Endodermal cell (in vitro differentiated cells): ENCODE measurements at regions not wholly inside any gene's neighbourhood (a gene's known extent, or its start where the extent isn't known, plus 50 kb on each side); places are given as distances from the start of the nearest gene placed in this dataset.

Experiments
- DNase-seq: peaks from one replicate; pipeline ENCODE4 v3.0.0-alpha.2; 2017
- H3K27ac ChIP-seq: 2 replicates; pipeline ENCODE4 v1.5.1; 2013; ENCODE audit warnings: mild to moderate bottlenecking, low read depth, low read length, moderate library complexity
- H3K27me3 ChIP-seq: 2 replicates; pipeline ENCODE4 v1.6.1; 2013; ENCODE audit warnings: mild to moderate bottlenecking, low read length, moderate library complexity; ENCODE audit not compliant: insufficient read depth, control insufficient read depth, poor library complexity, severe bottlenecking
- H3K36me3 ChIP-seq: 2 replicates; pipeline ENCODE4 v1.7.0; 2013; ENCODE audit warnings: mild to moderate bottlenecking, low read length, moderate library complexity; ENCODE audit not compliant: control insufficient read depth, insufficient read depth
- H3K4me1 ChIP-seq: one replicate; pipeline ENCODE4 v1.7.0; 2013; ENCODE audit warnings: low read length; ENCODE audit not compliant: control insufficient read depth, insufficient read depth
- H3K4me3 ChIP-seq: 2 replicates; pipeline ENCODE4 v1.5.1; 2013; ENCODE audit warnings: mild to moderate bottlenecking, low read length, moderate library complexity
- H3K9ac ChIP-seq: 2 replicates; pipeline ENCODE4 v1.6.1; 2013; ENCODE audit warnings: mild to moderate bottlenecking, low read length, moderate library complexity; ENCODE audit not compliant: poor library complexity, severe bottlenecking; ENCODE audit errors: extremely low read depth
- H3K9me3 ChIP-seq: 2 replicates; pipeline ENCODE4 v1.6.1; 2013; ENCODE audit warnings: mild to moderate bottlenecking, low read length, moderate library complexity; ENCODE audit not compliant: control insufficient read depth
- H3K27ac Mint-ChIP-seq: 2 replicates; pipeline ENCODE4 v1.8.0; 2020; ENCODE audit warnings: mixed read lengths
- H3K27me3 Mint-ChIP-seq: 2 replicates; pipeline ENCODE4 v1.8.0; 2021; ENCODE audit warnings: mild to moderate bottlenecking, mixed read lengths; ENCODE audit not compliant: insufficient read depth
- H3K36me3 Mint-ChIP-seq: 2 replicates; pipeline ENCODE4 v1.8.0; 2020; ENCODE audit warnings: low read depth, mixed read lengths
- H3K4me1 Mint-ChIP-seq: 2 replicates; pipeline ENCODE4 v1.8.0; 2020; ENCODE audit warnings: mixed read lengths
- H3K4me3 Mint-ChIP-seq: 2 replicates; pipeline ENCODE4 v1.8.0; 2020; ENCODE audit warnings: mild to moderate bottlenecking, moderate library complexity, mixed read lengths
- H3K9me3 Mint-ChIP-seq: 2 replicates; pipeline ENCODE4 v1.8.0; 2020; ENCODE audit warnings: mild to moderate bottlenecking, mixed read lengths
- WGBS, 2 experiments: methylation state at CpG; one replicate each; pipeline versions ENCODE4 v1.1.5 to v1.1.7; 2013; ENCODE audit warnings: missing lambda C conversion rate in 2 of 2, mixed read lengths in 1 of 2; ENCODE audit not compliant: insufficient coverage in 1 of 2, insufficient read length in 1 of 2; 5-methylcytosine and 5-hydroxymethylcytosine counted together
- TF ChIP-seq, protein P1 (sequence below): fragments of 200-600 bp; sonication (generic); conservative IDR thresholded peaks from 2 replicates; pipeline ENCODE4 v1.5.0; 2021; ENCODE audit warnings: antibody characterized with exemption, mild to moderate bottlenecking

- no peak overlapping the region for H3K27ac Mint-ChIP-seq
- TF ChIP-seq, protein P1, sequence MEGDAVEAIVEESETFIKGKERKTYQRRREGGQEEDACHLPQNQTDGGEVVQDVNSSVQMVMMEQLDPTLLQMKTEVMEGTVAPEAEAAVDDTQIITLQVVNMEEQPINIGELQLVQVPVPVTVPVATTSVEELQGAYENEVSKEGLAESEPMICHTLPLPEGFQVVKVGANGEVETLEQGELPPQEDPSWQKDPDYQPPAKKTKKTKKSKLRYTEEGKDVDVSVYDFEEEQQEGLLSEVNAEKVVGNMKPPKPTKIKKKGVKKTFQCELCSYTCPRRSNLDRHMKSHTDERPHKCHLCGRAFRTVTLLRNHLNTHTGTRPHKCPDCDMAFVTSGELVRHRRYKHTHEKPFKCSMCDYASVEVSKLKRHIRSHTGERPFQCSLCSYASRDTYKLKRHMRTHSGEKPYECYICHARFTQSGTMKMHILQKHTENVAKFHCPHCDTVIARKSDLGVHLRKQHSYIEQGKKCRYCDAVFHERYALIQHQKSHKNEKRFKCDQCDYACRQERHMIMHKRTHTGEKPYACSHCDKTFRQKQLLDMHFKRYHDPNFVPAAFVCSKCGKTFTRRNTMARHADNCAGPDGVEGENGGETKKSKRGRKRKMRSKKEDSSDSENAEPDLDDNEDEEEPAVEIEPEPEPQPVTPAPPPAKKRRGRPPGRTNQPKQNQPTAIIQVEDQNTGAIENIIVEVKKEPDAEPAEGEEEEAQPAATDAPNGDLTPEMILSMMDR: no peak
- no peak for DNase-seq
- Histone ChIP-seq H3K36me3 (no peaks in the 10 kb centered on the region), H3K27me3 (no peaks in the 10 kb centered on the region), H3K9ac (no peak overlapping the region), H3K27ac (no peak overlapping the region), H3K4me3 (no peak overlapping the region), H3K9me3 (no peaks in the 10 kb centered on the region), H3K4me1 (peaks cover 11% of the 10 kb centered on the region)
- peaks cover 7% of the 10 kb centered on the region for H3K27me3 Mint-ChIP-seq
- no peak overlapping the region for H3K4me3 Mint-ChIP-seq
- no peaks in the 10 kb centered on the region for H3K9me3 Mint-ChIP-seq
- 43 to 86% methylated on average over 1 of the region's 1 CpG for WGBS, 2 experiments
- no peaks in the 10 kb centered on the region for H3K36me3 Mint-ChIP-seq
- peaks cover 20% of the 10 kb centered on the region for H3K4me1 Mint-ChIP-seq
Measured at GRCh38 chr4:136898590-136899248, 633.6 kb downstream of the PCDH18 start.

GRCh38 chr4:136893573-136893972 is 638.7 kb downstream of the PCDH18 start:
- Mint-ChIP-seq H3K27ac (no peak overlapping the region), H3K27me3 (peaks cover 5% of the 10 kb centered on the region)
- TF ChIP-seq, protein P1: no peak

GRCh38 chr4:136881666-136882065 is 650.6 kb downstream of the PCDH18 start:
- no peak overlapping the region for H3K4me3 Mint-ChIP-seq
- H3K36me3 ChIP-seq: no peaks in the 10 kb centered on the region

More at GRCh38 chr4:136893573-136893972, 638.7 kb downstream of the PCDH18 start:
- Histone ChIP-seq H3K27ac (no peak overlapping the region), H3K9me3 (no peaks in the 10 kb centered on the region), H3K36me3 (no peaks in the 10 kb centered on the region), H3K4me3 (no peak overlapping the region), H3K9ac (no peak overlapping the region), H3K4me1 (peaks cover 9% of the 10 kb centered on the region), H3K27me3 (no peaks in the 10 kb centered on the region)
- DNase-seq: no peak
- 100% methylated on average over 1 of the region's 1 CpG; no CpG with 5 or more reads in 1 of the 2 experiments for WGBS, 2 experiments
- Mint-ChIP-seq H3K36me3 (no peaks in the 10 kb centered on the region), H3K9me3 (no peaks in the 10 kb centered on the region), H3K4me1 (peaks cover 21% of the 10 kb centered on the region), H3K4me3 (no peak overlapping the region)

More at GRCh38 chr4:136881666-136882065, 650.6 kb downstream of the PCDH18 start:
- peaks cover 14% of the 10 kb centered on the region for H3K4me1 Mint-ChIP-seq
- no peaks in the 10 kb centered on the region for H3K9me3 Mint-ChIP-seq
- H3K27me3 Mint-ChIP-seq: no peaks in the 10 kb centered on the region
- WGBS, 2 experiments: 84 to 100% methylated on average over 2 of the region's 2 CpGs
- peaks cover 8% of the 10 kb centered on the region for H3K27me3 ChIP-seq
- TF ChIP-seq, protein P1: no peak
- no peaks in the 10 kb centered on the region for H3K36me3 Mint-ChIP-seq
- no peak for DNase-seq
- no peak overlapping the region for H3K27ac Mint-ChIP-seq
- H3K4me1 ChIP-seq: peaks cover 6% of the 10 kb centered on the region
- no peak overlapping the region for H3K27ac ChIP-seq
- H3K9ac ChIP-seq: no peak overlapping the region
- no peaks in the 10 kb centered on the region for H3K9me3 ChIP-seq
- H3K4me3 ChIP-seq: no peak overlapping the region
